SW 1271 (cell line): ENCODE measurements at regions not wholly inside any gene's neighbourhood (a gene's known extent, or its start where the extent isn't known, plus 50 kb on each side); places are given as distances from the start of the nearest gene placed in this dataset.

Experiments used
- DNase-seq, 2 experiments: peaks; one replicate each; lab custom pipeline; 2025; lab: John Stamatoyannopoulos, UW

DNA sequence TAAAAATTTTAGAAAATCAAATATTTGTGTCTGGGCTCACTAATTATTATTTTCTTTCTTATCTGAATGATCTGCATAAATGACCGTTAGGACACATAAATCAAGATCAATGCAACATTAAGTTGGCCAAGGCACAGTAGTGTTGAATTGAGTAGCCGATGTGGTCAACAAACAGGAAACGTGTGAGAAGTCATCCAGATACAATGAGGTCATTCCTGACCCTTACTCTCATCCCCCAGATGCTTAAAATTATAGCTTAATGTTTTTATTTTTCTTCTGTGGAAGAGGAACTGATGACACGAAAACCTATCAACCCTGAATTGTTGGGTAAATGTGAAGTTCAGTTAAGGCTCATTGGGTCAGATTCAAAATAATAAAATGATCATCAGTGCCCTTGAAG lies 222.9 kb downstream of the RFC3 start:
- DNase-seq: no peak

DNA sequence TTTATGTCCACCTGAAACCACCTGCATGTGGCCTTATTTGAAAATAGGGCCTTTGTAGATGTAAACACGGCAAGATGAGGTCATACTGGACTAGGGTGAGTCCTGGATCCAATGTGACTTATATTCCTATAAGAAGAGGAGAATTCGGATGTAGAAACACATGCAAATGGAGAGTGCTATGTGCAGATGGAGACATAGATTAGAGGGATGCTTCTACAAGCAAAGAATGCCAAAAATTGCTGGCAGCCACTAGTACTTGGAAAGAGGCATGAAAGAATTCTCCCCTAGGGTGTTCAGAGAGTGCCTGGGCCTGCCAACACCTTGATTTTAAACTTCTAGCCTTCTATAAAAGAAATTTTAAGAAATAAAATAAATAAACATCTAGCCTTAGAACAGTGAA lies 226.1 kb downstream of the RFC3 start:
- no peak for DNase-seq

DNA sequence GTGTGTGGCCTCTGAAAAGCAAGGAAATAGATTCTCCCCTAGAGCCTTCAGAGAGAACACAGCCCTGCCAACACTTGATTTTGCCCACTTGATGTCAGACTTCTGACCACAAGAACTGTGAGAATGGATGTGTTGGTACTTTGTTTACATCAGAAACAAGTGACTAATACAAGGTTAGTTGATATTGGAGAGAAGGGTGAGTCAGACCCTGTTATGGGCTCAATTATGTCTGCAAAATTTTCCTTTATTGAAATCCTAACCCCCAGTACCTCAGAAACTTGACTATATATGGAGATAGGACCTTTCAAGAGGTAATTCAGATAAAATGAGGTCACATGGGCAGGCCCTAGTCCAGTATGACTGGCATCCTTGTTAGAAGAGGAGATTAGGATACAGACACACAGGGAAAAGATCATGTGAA lies 226.7 kb downstream of the RFC3 start:
- peak; percentile 14 to 41 for DNase-seq

DNA sequence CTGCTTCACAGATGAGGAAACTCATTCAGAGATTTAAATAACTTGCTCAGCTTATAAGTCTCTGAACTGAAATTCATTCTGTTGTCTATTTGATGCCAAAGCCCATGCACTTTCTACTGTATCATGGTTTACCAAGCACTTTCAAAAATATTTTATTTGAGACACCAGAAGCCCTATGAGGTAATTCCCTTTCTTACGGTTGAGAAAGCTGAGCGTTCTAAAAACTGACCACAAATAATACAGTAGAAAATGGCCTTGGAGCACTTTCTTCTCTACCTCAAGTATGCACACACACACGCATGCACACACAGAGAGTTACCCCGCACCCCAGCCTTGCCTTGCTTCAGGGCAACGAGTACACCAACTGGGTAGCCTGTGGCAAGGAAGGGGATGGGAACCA lies 228.5 kb downstream of the RFC3 start:
- DNase-seq: no peak

GRCh38 chr13:34048652-34049051 lies 230.7 kb downstream of the RFC3 start:
- no peak for DNase-seq

DNA sequence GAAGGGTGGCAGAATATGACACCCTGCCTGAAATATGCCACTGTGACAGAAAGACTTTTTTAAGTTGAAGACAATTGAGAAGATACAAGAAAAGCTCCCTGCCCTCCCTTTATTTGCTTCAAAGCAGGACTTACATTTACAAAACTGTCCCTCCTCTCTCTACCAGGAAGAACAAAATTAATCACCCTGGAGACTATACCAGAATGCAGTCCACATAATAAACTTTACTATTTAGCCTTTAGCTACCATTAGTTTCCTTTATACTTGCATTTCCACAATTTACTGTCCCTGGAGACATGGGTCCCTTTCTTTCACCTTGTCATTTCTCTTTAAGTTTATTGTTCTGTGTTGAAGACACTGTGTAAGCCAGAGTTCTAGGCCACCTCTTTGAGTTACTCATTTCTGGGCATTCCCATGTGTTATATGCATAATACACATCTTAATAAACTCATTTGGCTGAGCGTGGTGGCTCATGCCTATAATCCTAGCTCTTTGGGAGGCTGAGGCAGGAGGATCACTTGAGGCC lies 238.8 kb downstream of the RFC3 start:
- no peak for DNase-seq

GRCh38 chr13:34064456-34065205 lies 246.7 kb downstream of the RFC3 start:
- DNase-seq: no peak

DNA sequence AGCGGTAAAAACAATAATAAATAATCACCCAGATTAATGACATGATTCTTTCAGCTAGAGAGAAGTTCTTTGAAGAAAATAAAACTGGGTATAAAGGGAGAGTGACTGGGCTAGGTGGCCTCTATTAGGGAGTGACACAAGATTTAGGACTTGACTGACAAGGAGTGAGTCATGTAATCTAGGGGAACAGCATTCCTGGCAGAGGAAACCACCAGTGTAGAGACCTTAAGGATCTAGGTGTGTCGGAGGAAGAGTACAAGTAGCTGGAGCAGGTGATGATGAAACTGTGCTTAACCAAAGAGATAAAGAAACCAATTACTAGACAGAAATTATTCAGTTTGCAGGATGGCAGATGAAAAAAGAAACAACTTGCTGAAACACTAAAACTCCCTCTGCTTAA lies 248.0 kb downstream of the RFC3 start:
- DNase-seq: no peak

GRCh38 chr13:34066344-34066743 lies 248.4 kb downstream of the RFC3 start:
- no peak for DNase-seq

DNA sequence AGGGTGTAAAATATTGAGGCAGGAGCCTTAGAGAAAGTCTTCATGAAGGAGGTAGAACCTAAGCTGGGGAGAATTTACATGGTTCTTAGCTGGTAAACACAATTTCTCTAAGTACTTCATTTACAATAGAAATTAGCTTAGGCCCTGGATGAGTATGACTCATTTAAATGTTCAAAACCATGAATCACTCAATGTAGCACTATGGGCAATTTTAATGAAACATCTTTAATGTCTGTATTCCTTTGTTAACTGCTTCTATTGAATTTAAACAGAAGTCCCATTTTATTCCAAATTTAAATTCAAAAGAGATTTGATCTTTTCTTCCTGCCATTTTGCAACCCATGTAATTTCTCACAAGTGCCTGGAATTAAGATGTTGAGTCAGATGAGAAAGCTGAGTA lies 252.1 kb downstream of the RFC3 start:
- no peak for DNase-seq

DNA sequence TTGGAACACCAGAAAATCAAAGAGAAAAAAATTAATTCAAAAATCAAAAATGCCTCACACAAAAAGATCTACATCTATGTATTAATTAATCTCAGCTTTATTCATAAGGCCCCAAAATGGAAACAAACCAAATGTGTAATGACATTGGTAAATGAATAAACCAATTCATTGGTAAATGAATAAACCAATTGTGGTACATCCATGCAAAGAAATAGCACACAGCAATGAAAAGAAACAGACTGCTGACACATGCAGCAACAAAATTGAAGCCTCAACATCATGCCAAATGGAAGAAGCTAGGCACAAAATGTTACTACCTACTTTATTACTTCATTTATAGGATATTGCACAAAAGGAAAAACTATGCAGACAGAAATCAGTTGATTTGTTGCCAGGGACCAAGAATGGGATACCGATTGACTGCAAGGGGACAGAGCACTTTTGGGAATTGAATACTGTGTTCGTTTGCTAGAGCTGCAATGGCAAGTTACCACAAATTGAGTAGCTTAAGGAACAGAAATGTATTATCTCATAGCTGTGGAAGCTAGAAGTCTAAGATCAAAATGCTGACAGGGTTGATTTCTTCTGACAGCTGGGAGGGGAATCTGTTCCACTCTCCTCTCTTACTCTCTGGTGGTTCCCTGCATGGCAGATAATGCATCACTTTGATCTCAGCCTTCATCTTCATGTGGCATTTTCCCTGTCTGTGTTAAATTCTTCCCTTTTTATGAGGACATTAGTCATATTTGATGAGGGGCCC lies 252.8 kb downstream of the RFC3 start:
- DNase-seq: no peak

DNA sequence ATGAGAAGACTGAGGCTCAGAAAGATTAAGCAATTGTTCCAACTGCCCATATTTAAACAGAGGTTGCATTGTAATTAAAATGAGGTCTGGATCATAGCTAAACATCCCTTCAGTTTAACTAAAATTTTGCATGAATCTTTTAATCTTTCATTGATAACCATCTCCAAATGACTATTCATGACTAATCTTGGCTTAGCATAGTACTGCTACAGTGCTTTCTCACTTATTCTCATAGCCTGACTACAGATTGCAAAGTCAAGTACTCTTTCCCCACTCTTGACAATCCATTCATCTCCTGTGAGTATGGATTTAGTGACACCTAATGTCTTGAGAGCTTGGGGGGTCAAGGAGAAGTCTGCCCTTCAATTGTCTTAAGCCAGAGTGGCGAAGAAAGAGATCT lies 258.4 kb downstream of the RFC3 start:
- no peak for DNase-seq

- DNase-seq: peak; percentile 1 to 26
These were observed 259.2 kb downstream of the RFC3 start for GRCh38 chr13:34076943-34077703.

GRCh38 chr13:34078334-34078999 lies 260.5 kb downstream of the RFC3 start:
- no peak for DNase-seq

DNA sequence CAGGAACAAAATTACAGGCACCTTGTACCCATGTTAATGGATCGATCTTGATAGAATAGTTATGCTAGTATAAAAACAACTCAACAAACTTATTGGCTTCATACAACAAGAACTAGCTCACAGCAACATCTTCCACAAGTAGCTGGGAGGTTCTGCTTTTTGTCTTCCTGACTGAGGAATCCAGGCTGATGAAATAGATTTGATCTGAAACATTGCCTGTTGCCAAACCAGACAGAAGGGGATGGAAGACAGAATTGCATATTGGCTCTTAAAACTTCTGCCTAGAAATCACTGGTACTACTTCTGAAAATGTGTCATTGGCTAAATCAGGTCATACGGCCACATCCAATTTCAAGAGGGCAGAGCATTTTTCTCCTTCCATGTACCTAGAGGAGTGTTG lies 267.3 kb downstream of the RFC3 start:
- no peak for DNase-seq

DNA sequence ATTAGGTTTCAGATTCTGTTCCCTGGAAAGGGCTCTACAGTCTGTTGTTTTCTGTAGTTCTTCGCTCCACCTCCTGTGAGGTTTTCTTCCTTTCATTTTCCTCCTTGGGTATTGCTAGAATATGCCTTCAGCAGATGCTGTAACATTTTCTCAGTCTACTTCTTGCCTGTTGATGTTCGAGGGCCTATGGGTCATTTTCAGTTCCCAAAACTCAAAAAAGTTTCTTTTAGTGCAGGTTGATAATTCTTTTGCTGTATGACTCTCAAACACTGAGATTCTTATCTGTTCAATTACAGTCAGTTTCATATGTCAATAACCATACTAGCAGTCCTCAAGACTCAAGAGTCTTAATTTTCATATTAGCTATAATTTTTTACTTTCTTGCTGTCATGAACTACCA lies 268.3 kb downstream of the RFC3 start:
- DNase-seq: no peak

- DNase-seq: no peak
These were observed 269.8 kb downstream of the RFC3 start for GRCh38 chr13:34087791-34088190.

DNA sequence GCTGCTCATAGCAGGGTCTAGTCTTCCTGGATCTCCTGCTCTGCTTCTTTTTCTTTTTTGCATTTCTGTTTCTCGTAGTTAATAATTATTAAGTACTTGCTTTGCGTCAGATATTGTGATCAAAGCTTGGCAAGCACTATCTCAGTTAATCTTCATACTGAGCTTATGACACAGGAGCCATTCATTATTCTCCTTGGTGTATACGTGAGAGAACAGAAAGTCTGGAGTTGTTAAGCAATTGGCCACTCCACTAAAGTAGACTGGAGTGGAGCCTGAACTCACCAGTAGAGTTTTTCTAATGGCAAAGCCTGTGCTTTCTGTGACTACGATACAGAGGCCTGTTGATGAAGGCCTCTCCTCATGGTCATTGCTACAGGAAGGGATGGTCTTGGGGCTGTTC lies 285.9 kb downstream of the RFC3 start:
- no peak for DNase-seq

DNA sequence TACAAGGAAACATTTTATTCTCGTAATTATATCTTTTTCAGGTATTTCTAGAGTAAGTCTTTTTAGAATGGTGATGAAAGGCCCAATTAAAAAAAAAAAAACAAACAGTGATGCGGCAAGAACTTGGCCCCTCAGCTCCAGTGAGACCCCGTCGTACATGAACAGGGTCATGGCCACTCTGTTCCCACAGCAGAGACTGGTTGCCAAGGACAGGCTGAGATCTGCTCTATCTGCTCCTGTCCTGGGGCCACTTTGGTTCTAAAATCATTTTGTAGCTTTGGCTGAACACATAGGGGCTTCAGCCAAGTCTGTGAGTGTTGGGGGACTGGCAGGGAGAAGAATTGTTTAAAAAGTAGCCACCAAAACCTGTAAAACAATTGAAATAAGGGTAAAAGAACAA lies 286.9 kb downstream of the RFC3 start:
- DNase-seq: no peak

- DNase-seq: no peak
These were observed 289.9 kb downstream of the RFC3 start for GRCh38 chr13:34107806-34108205.

DNA sequence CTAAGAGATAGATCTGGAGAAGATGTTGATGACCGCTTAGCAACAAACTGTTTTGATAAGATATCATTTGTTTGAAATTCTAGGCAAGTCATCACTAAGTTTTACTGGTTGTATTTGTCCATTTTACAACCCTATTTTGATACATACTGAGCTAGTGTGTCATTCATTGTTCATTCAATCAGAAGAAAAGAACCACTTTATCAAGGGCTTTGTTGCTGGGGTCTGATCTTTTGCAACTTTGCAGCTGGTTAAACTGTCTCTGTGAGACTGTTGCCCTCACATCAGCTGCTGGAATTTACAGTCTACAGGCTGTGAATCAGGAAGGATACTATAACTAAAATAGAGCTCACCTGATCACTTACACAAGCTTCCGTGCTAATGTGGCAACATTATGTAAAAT lies 290.5 kb downstream of the RFC3 start:
- no peak for DNase-seq

- no peak for DNase-seq
These were observed 296.6 kb downstream of the RFC3 start for GRCh38 chr13:34114581-34114980.
